HEK293 (cell line): ENCODE measurements at regions not wholly inside any gene's neighbourhood (a gene's known extent, or its start where the extent isn't known, plus 50 kb on each side); places are given as distances from the start of the nearest gene placed in this dataset.

Experiments
- CTCF ChIA-PET: fragments of 350-600 bp; formaldehyde crosslinking; extraction: SDS; loops from one replicate; lab custom pipeline; 2021; ENCODE audit warnings: antibody characterized with exemption; lab: Yijun Ruan, JAX
- POLR2A ChIA-PET: fragments of 300-600 bp; formaldehyde crosslinking; extraction: SDS; loops from one replicate; lab custom pipeline; 2020; ENCODE audit warnings: antibody characterized with exemption, inconsistent platforms; lab: Yijun Ruan, JAX
- H3K27ac ChIP-seq: fragments of 200-500 bp; sonication (Bioruptor generic); 2 replicates; pipeline ENCODE4 v1.5.1; 2014; ENCODE audit warnings: low read depth, low read length, control low read depth, inconsistent platforms; ENCODE audit errors: extremely low read depth
- H3K36me3 ChIP-seq, 2 experiments: fragments of 200-500 bp in 1 of 2; sonication (Bioruptor generic) in 1 of 2; 1 replicate in 1 of 2; 2 replicates in 1 of 2; pipeline ENCODE4 v1.5.1; 2014 to 2017; ENCODE audit warnings: inconsistent platforms in 2 of 2, low read length in 2 of 2; ENCODE audit not compliant: control insufficient read depth in 2 of 2, insufficient read depth in 1 of 2
- H3K4me1 ChIP-seq: fragments of 200-500 bp; sonication (Bioruptor generic); 2 replicates; pipeline ENCODE4 v1.5.1; 2014; ENCODE audit warnings: mild to moderate bottlenecking, low read length, inconsistent platforms; ENCODE audit not compliant: control insufficient read depth, insufficient read depth
- H3K4me3 ChIP-seq: 2 replicates; pipeline ENCODE4 v1.5.1; 2011; ENCODE audit warnings: low read depth, mild to moderate bottlenecking, control low read depth, low read length, moderate library complexity
- H3K9me3 ChIP-seq: fragments of 200-500 bp; sonication (Bioruptor generic); 2 replicates; pipeline ENCODE4 v1.5.1; 2014; ENCODE audit warnings: low read depth, low read length, inconsistent platforms; ENCODE audit not compliant: control insufficient read depth, insufficient read depth
- CTCF ChIP-seq: fragments of 450-650 bp; formaldehyde crosslinking; IDR thresholded peaks from 2 replicates; pipeline ENCODE4 v1.5.1; 2016; ENCODE audit warnings: missing biosample characterization, missing genetic modification characterization
- IKZF3 ChIP-seq: fragments of 450-650 bp; IDR thresholded peaks from 2 replicates; pipeline ENCODE4 v1.5.0; 2018; ENCODE audit warnings: missing biosample characterization, mild to moderate bottlenecking, missing genetic modification characterization, moderate library complexity
- PATZ1 ChIP-seq: fragments of 450-650 bp; formaldehyde crosslinking; IDR thresholded peaks from 2 replicates; pipeline ENCODE4 v1.5.1; 2016; ENCODE audit warnings: missing biosample characterization, missing genetic modification characterization
- PRDM10 ChIP-seq: fragments of 450-650 bp; formaldehyde crosslinking; IDR thresholded peaks from 2 replicates; pipeline ENCODE4 v1.5.1; 2016; ENCODE audit warnings: missing biosample characterization, missing genetic modification characterization
- SCRT1 ChIP-seq: fragments of 450-650 bp; formaldehyde crosslinking; IDR thresholded peaks from 2 replicates; pipeline ENCODE4 v1.5.1; 2016; ENCODE audit warnings: missing biosample characterization, missing genetic modification characterization, borderline replicate concordance
- SCRT2 ChIP-seq: fragments of 450-650 bp; formaldehyde crosslinking; IDR thresholded peaks from 2 replicates; pipeline ENCODE4 v1.5.1; 2016; ENCODE audit warnings: missing biosample characterization, missing genetic modification characterization
- YY2 ChIP-seq: fragments of 450-650 bp; formaldehyde crosslinking; IDR thresholded peaks from 2 replicates; pipeline ENCODE4 v1.5.1; 2016; ENCODE audit warnings: missing biosample characterization, missing genetic modification characterization
- ZBTB17 ChIP-seq: fragments of 450-650 bp; formaldehyde crosslinking; IDR thresholded peaks from 2 replicates; pipeline ENCODE4 v1.5.1; 2016; ENCODE audit warnings: missing biosample characterization, missing genetic modification characterization
- ZBTB20 ChIP-seq: fragments of 450-650 bp; formaldehyde crosslinking; IDR thresholded peaks from 2 replicates; pipeline ENCODE4 v1.5.1; 2016; ENCODE audit warnings: missing biosample characterization, missing genetic modification characterization
- ZNF121 ChIP-seq: fragments of 450-650 bp; formaldehyde crosslinking; IDR thresholded peaks from 2 replicates; pipeline ENCODE4 v1.5.1; 2016; ENCODE audit warnings: missing biosample characterization, missing genetic modification characterization
- ZNF2 ChIP-seq: fragments of 450-650 bp; formaldehyde crosslinking; IDR thresholded peaks from 2 replicates; pipeline ENCODE4 v1.5.1; 2016; ENCODE audit warnings: missing biosample characterization, missing genetic modification characterization
- ZNF214 ChIP-seq: fragments of 450-650 bp; formaldehyde crosslinking; IDR thresholded peaks from 2 replicates; pipeline ENCODE4 v1.5.1; 2017; ENCODE audit warnings: missing biosample characterization, mild to moderate bottlenecking, missing genetic modification characterization, borderline replicate concordance
- ZNF24 ChIP-seq: fragments of 450-650 bp; formaldehyde crosslinking; IDR thresholded peaks from 2 replicates; pipeline ENCODE4 v1.5.1; 2016; ENCODE audit warnings: missing biosample characterization, missing genetic modification characterization
- ZNF366 ChIP-seq: fragments of 450-650 bp; formaldehyde crosslinking; conservative IDR thresholded peaks from 2 replicates; pipeline ENCODE4 v1.5.1; 2016; ENCODE audit warnings: missing biosample characterization, missing genetic modification characterization
- ZNF391 ChIP-seq: fragments of 450-650 bp; formaldehyde crosslinking; IDR thresholded peaks from 2 replicates; pipeline ENCODE4 v1.5.1; 2016; ENCODE audit warnings: low read depth, missing biosample characterization, missing genetic modification characterization, borderline replicate concordance
- ZNF514 ChIP-seq: fragments of 450-650 bp; formaldehyde crosslinking; IDR thresholded peaks from 2 replicates; pipeline ENCODE4 v1.5.1; 2016; ENCODE audit warnings: missing biosample characterization, missing genetic modification characterization
- ZNF580 ChIP-seq: fragments of 450-650 bp; formaldehyde crosslinking; IDR thresholded peaks from 2 replicates; pipeline ENCODE4 v1.5.1; 2016; ENCODE audit warnings: missing biosample characterization, missing genetic modification characterization
- ZNF600 ChIP-seq: fragments of 450-650 bp; formaldehyde crosslinking; IDR thresholded peaks from 2 replicates; pipeline ENCODE4 v1.5.1; 2016; ENCODE audit warnings: missing biosample characterization, missing genetic modification characterization
- ZNF670 ChIP-seq: fragments of 450-650 bp; formaldehyde crosslinking; IDR thresholded peaks from 2 replicates; pipeline ENCODE4 v1.5.1; 2016; ENCODE audit warnings: missing biosample characterization, missing genetic modification characterization, low read depth
- ZNF76 ChIP-seq: fragments of 450-650 bp; formaldehyde crosslinking; IDR thresholded peaks from 2 replicates; pipeline ENCODE4; 2016; ENCODE audit warnings: low read depth, missing biosample characterization, missing genetic modification characterization, borderline replicate concordance
- ZNF768 ChIP-seq: fragments of 450-650 bp; formaldehyde crosslinking; IDR thresholded peaks from 2 replicates; pipeline ENCODE4 v1.5.1; 2018; ENCODE audit warnings: missing biosample characterization, mild to moderate bottlenecking, missing genetic modification characterization
- ZNF830 ChIP-seq: fragments of 450-650 bp; IDR thresholded peaks from 2 replicates; pipeline ENCODE4 v1.5.0; 2018; ENCODE audit warnings: missing biosample characterization, missing genetic modification characterization, low read depth, mild to moderate bottlenecking, moderate library complexity
- ZSCAN23 ChIP-seq: fragments of 450-650 bp; formaldehyde crosslinking; IDR thresholded peaks from 2 replicates; pipeline ENCODE4 v1.5.1; 2016; ENCODE audit warnings: missing biosample characterization, missing genetic modification characterization
- ZSCAN5A ChIP-seq: fragments of 450-650 bp; formaldehyde crosslinking; IDR thresholded peaks from 2 replicates; pipeline ENCODE4 v1.5.1; 2016; ENCODE audit warnings: missing biosample characterization, missing genetic modification characterization

GRCh38 chr21:36260030-36260787 is 59.8 kb upstream of the MORC3 start:
- H3K4me1 ChIP-seq = no peaks in the 10 kb centered on the region
- H3K36me3 ChIP-seq = peaks cover 7 to 12% of the 10 kb centered on the region in 2 experiments
- peak overlapping the region; percentile 7 for H3K4me3 ChIP-seq
- H3K27ac ChIP-seq = no peak overlapping the region
- ChIA-PET CTCF (interaction anchor here (0.6 to 2.4 kb wide), 18 partner anchors 9 to 250 kb away, joined by 3 to 13 read pairs (median 4); partner anchors contain the start of gene MORC3), POLR2A (interaction anchor here (0.8 to 1.6 kb wide), 4 partner anchors 19 to 99 kb away, joined by 3 to 9 read pairs (median 3); partner anchors contain the start of gene MORC3)
- H3K9me3 ChIP-seq = no peaks in the 10 kb centered on the region
- TF ChIP-seq ZNF366 (peak; percentile 89), ZNF600 (tag by site-specific recombination) (0 out of 2 replicates have a peak, but pooled peaks have one; percentile 15), ZNF514 (tag by site-specific recombination) (no peak), ZNF76 (tag by site-specific recombination) (peak; percentile 63; the same call in 1 of the 2 replicates), ZNF24 (tag by site-specific recombination) (no peak), ZBTB20 (peak; percentile 35; the same call in 1 of the 2 replicates), ZBTB17 (tag by site-specific recombination) (peak; percentile 80), YY2 (tag by site-specific recombination) (no peak), PRDM10 (tag by site-specific recombination) (peak; percentile 98), ZNF670 (tag by site-specific recombination) (no peak), SCRT1 (tag by site-specific recombination) (peak; percentile 80), ZNF830 (tag by site-specific recombination) (no peak), ZSCAN23 (tag by site-specific recombination) (no peak), ZNF2 (tag by site-specific recombination) (no peak), ZNF391 (tag by site-specific recombination) (no peak), ZNF768 (no peak), IKZF3 (tag by site-specific recombination) (peak; percentile 51; the same call in 1 of the 2 replicates), ZNF121 (tag by site-specific recombination) (peak; percentile 82), ZNF580 (tag by site-specific recombination) (no peak), ZSCAN5A (tag by site-specific recombination) (peak; percentile 33; the same call in 1 of the 2 replicates), SCRT2 (tag by site-specific recombination) (peak; percentile 88), CTCF (tag by site-specific recombination) (peak; percentile 45), ZNF214 (tag by site-specific recombination) (no peak), PATZ1 (tag by site-specific recombination) (0 out of 2 replicates have a peak, but pooled peaks have one; percentile 24)
